GM23338 (cell line): ENCODE measurements at regions not wholly inside any gene's neighbourhood (a gene's known extent, or its start where the extent isn't known, plus 50 kb on each side); places are given as distances from the start of the nearest gene placed in this dataset.

Experiments used
- ATAC-seq: fragments of 200-7000 bp; cut with Tn5 transposase; 3 replicates; pipeline ENCODE4 v1.9.1; 2020
- DNase-seq: peaks from one replicate; pipeline ENCODE4 v3.0.0-alpha.2; 2015; ENCODE audit warnings: low spot score
- H2AFZ ChIP-seq: fragments of 200-600 bp; sonication (generic); 2 replicates; pipeline ENCODE4 v1.8.0; 2016; ENCODE audit warnings: antibody characterized with exemption, mild to moderate bottlenecking, moderate library complexity
- H3F3A ChIP-seq: fragments of 200-600 bp; sonication (generic); replicated peaks from 2 replicates; pipeline ENCODE4 v1.8.0; 2017; ENCODE audit warnings: antibody characterized with exemption, mixed run types, low read depth
- H3K27ac ChIP-seq: fragments of 200-600 bp; sonication (generic); 2 replicates; pipeline ENCODE4 v1.6.1; 2016; ENCODE audit warnings: low read depth
- H3K27me3 ChIP-seq: fragments of 200-600 bp; sonication (generic); 2 replicates; pipeline ENCODE4 v1.8.0; 2016; ENCODE audit warnings: mild to moderate bottlenecking, mixed run types, moderate library complexity; ENCODE audit not compliant: insufficient read depth
- H3K36me3 ChIP-seq: fragments of 200-600 bp; sonication (generic); 2 replicates; pipeline ENCODE4 v1.8.0; 2016; ENCODE audit warnings: mild to moderate bottlenecking; ENCODE audit not compliant: insufficient read depth
- H3K4me1 ChIP-seq: fragments of 200-600 bp; sonication (generic); 2 replicates; pipeline ENCODE4 v1.8.0; 2016; ENCODE audit warnings: mild to moderate bottlenecking, moderate library complexity; ENCODE audit not compliant: insufficient read depth
- H3K4me2 ChIP-seq: fragments of 200-600 bp; sonication (generic); 2 replicates; pipeline ENCODE4 v1.7.1; 2017; ENCODE audit warnings: mixed run types
- H3K4me3 ChIP-seq: fragments of 200-600 bp; sonication (generic); 2 replicates; pipeline ENCODE4 v1.6.1; 2016; ENCODE audit warnings: mixed run types
- H3K79me2 ChIP-seq: fragments of 200-600 bp; sonication (generic); replicated peaks from 2 replicates; pipeline ENCODE4 v1.8.0; 2017; ENCODE audit warnings: mild to moderate bottlenecking; ENCODE audit not compliant: insufficient read depth
- H3K9me2 ChIP-seq: fragments of 200-600 bp; sonication (generic); 2 replicates; pipeline ENCODE4 v1.8.0; 2017; ENCODE audit not compliant: insufficient read depth
- H4K20me1 ChIP-seq: fragments of 200-600 bp; sonication (generic); replicated peaks from 2 replicates; pipeline ENCODE4 v1.8.0; 2017; ENCODE audit warnings: mild to moderate bottlenecking; ENCODE audit not compliant: insufficient read depth
- H3K27ac Mint-ChIP-seq: 2 replicates; pipeline ENCODE4 v1.8.0; 2020; ENCODE audit warnings: inconsistent platforms, mild to moderate bottlenecking, moderate library complexity, mixed read lengths
- H3K27me3 Mint-ChIP-seq: 3 replicates; pipeline ENCODE4 v1.8.0; 2022; ENCODE audit warnings: low read depth, mild to moderate bottlenecking, moderate library complexity, mixed read lengths, inconsistent platforms; ENCODE audit not compliant: insufficient read depth, poor library complexity
- H3K36me3 Mint-ChIP-seq: 3 replicates; pipeline ENCODE4 v1.8.0; 2021; ENCODE audit warnings: low read depth, mild to moderate bottlenecking, inconsistent platforms, moderate library complexity, mixed read lengths
- H3K4me1 Mint-ChIP-seq: 3 replicates; pipeline ENCODE4 v1.8.0; 2020; ENCODE audit warnings: mild to moderate bottlenecking, inconsistent platforms, mixed read lengths
- H3K4me3 Mint-ChIP-seq: 3 replicates; pipeline ENCODE4 v1.8.0; 2021; ENCODE audit warnings: moderate library complexity, mild to moderate bottlenecking, inconsistent platforms, mixed read lengths
- H3K9me3 Mint-ChIP-seq: 3 replicates; pipeline ENCODE4 v1.8.0; 2020; ENCODE audit warnings: moderate library complexity, mild to moderate bottlenecking, inconsistent platforms, mixed read lengths
- CREB1 ChIP-seq: fragments of 250-450 bp; sonication (Bioruptor Pico); IDR thresholded peaks from 2 replicates; pipeline ENCODE4 v1.5.0; 2020; ENCODE audit warnings: low read depth, mild to moderate bottlenecking, moderate library complexity
- EZH2 ChIP-seq: fragments of 200-600 bp; sonication (generic); IDR thresholded peaks from one replicate; pipeline ENCODE4 v1.8.0; 2017; ENCODE audit warnings: antibody characterized with exemption, mild to moderate bottlenecking, low read depth; ENCODE audit not compliant: unreplicated experiment
- EZH2phosphoT487 ChIP-seq: fragments of 200-600 bp; sonication (generic); IDR thresholded peaks from one replicate; pipeline ENCODE4 v1.8.1; 2018; ENCODE audit warnings: antibody characterized with exemption; ENCODE audit not compliant: unreplicated experiment
- NANOG ChIP-seq: IDR thresholded peaks from 2 replicates; pipeline ENCODE4 v1.6.1; 2016; ENCODE audit warnings: antibody characterized with exemption, borderline replicate concordance
- STAT1 ChIP-seq: IDR thresholded peaks from one replicate; pipeline ENCODE4 v1.6.1; 2016; ENCODE audit warnings: antibody characterized with exemption; ENCODE audit not compliant: unreplicated experiment
- ZNF114 ChIP-seq: fragments of 250-450 bp; sonication (Bioruptor Pico); IDR thresholded peaks from 2 replicates; pipeline ENCODE4 v1.5.0; 2020; ENCODE audit warnings: mild to moderate bottlenecking, moderate library complexity
- ZNF331 ChIP-seq: fragments of 250-450 bp; sonication (Bioruptor Pico); IDR thresholded peaks from 2 replicates; pipeline ENCODE4 v1.5.0; 2020; ENCODE audit warnings: low read depth, mild to moderate bottlenecking, moderate library complexity
- ZNF462 ChIP-seq: fragments of 250-450 bp; sonication (Bioruptor Pico); IDR thresholded peaks from 2 replicates; pipeline ENCODE4 v1.5.0; 2020; ENCODE audit warnings: mild to moderate bottlenecking, moderate library complexity
- TF ChIP-seq, protein P1 (sequence below): IDR thresholded peaks from one replicate; pipeline ENCODE4 v1.6.1; 2018; ENCODE audit warnings: antibody characterized with exemption; ENCODE audit not compliant: unreplicated experiment
- TF ChIP-seq, protein P2 (sequence below): IDR thresholded peaks from 2 replicates; pipeline ENCODE4 v1.6.1; 2016; ENCODE audit warnings: antibody characterized with exemption

GRCh38 chr10:78982726-78983125 lies 86.0 kb upstream of the ZMIZ1 start:
- no peaks in the 10 kb centered on the region for H3K36me3 Mint-ChIP-seq
- H3K9me3 Mint-ChIP-seq, result no peaks in the 10 kb centered on the region
- H4K20me1 ChIP-seq, result no peaks in the 10 kb centered on the region
- no peak overlapping the region for H2AFZ ChIP-seq
- no peak overlapping the region for H3K27ac Mint-ChIP-seq
- no peak overlapping the region for H3K4me2 ChIP-seq
- DNase-seq, result no peak
- H3K27ac ChIP-seq, result no peak overlapping the region
- H3K27me3 ChIP-seq, result no peaks in the 10 kb centered on the region
- no peaks in the 10 kb centered on the region for H3K79me2 ChIP-seq
- no peaks in the 10 kb centered on the region for H3K36me3 ChIP-seq
- H3K4me1 ChIP-seq, result peaks cover 14% of the 10 kb centered on the region
- peaks cover 26% of the 10 kb centered on the region for H3K4me1 Mint-ChIP-seq
- H3K27me3 Mint-ChIP-seq, result peaks cover 9% of the 10 kb centered on the region
- no peak overlapping the region for H3K4me3 Mint-ChIP-seq
- TF ChIP-seq ZNF462 (CRISPR knock-in tag) (no peak), STAT1 (no peak), NANOG (no peak), EZH2 (no peak), EZH2phosphoT487 (no peak), ZNF114 (no peak), CREB1 (CRISPR knock-in tag) (no peak), ZNF331 (no peak)
- TF ChIP-seq, protein P1, sequence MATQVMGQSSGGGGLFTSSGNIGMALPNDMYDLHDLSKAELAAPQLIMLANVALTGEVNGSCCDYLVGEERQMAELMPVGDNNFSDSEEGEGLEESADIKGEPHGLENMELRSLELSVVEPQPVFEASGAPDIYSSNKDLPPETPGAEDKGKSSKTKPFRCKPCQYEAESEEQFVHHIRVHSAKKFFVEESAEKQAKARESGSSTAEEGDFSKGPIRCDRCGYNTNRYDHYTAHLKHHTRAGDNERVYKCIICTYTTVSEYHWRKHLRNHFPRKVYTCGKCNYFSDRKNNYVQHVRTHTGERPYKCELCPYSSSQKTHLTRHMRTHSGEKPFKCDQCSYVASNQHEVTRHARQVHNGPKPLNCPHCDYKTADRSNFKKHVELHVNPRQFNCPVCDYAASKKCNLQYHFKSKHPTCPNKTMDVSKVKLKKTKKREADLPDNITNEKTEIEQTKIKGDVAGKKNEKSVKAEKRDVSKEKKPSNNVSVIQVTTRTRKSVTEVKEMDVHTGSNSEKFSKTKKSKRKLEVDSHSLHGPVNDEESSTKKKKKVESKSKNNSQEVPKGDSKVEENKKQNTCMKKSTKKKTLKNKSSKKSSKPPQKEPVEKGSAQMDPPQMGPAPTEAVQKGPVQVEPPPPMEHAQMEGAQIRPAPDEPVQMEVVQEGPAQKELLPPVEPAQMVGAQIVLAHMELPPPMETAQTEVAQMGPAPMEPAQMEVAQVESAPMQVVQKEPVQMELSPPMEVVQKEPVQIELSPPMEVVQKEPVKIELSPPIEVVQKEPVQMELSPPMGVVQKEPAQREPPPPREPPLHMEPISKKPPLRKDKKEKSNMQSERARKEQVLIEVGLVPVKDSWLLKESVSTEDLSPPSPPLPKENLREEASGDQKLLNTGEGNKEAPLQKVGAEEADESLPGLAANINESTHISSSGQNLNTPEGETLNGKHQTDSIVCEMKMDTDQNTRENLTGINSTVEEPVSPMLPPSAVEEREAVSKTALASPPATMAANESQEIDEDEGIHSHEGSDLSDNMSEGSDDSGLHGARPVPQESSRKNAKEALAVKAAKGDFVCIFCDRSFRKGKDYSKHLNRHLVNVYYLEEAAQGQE, result no peak
- TF ChIP-seq, protein P2, sequence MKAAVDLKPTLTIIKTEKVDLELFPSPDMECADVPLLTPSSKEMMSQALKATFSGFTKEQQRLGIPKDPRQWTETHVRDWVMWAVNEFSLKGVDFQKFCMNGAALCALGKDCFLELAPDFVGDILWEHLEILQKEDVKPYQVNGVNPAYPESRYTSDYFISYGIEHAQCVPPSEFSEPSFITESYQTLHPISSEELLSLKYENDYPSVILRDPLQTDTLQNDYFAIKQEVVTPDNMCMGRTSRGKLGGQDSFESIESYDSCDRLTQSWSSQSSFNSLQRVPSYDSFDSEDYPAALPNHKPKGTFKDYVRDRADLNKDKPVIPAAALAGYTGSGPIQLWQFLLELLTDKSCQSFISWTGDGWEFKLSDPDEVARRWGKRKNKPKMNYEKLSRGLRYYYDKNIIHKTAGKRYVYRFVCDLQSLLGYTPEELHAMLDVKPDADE, result no peak
- ATAC-seq, result no peak
- 0 out of 2 replicates have a peak, but pooled peaks cover 2% of the 10 kb centered on the region for H3K9me2 ChIP-seq
- no peaks in the 10 kb centered on the region for H3F3A ChIP-seq
- H3K4me3 ChIP-seq, result no peak overlapping the region
